ENCODE measurements at regions not wholly inside any gene's neighbourhood (a gene's known extent, or its start where the extent isn't known, plus 50 kb on each side); places are given as distances from the start of the nearest gene placed in this dataset.

DNA sequence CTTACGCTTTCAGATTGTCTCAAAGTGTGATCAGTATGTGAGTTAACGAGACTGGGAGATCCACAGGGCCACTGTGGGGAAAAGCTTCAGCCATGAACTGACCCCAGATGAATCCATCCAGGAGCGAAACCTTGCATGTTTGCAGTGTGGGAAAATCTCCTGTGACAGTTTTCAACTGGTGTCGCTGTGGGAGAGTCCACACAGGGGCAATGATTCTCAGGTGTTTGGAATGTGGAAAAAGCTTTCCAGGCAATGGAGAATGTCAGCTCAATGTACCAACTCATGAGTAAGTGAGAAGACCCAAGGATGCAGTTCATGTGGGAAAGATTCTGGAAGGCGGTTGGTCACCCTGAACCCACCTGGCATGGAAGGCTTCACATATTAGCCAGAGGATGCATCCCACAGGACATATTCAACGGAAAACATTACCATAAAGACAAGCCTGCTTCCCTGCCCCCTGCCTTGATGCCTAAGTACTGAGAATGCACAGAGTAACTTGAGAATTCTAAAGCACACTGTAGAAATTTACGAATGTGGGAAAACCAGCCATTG is 204.1 kb upstream of the BMPER start:
- TF ChIP-seq BHLHE40 (IDR thresholded peaks at IDR 0.05; ENCODE audit: borderline replicate concordance), result no peak
- no peak for TF ChIP-seq SP1 (IDR thresholded peaks at IDR 0.05)
- TF ChIP-seq, protein P1, sequence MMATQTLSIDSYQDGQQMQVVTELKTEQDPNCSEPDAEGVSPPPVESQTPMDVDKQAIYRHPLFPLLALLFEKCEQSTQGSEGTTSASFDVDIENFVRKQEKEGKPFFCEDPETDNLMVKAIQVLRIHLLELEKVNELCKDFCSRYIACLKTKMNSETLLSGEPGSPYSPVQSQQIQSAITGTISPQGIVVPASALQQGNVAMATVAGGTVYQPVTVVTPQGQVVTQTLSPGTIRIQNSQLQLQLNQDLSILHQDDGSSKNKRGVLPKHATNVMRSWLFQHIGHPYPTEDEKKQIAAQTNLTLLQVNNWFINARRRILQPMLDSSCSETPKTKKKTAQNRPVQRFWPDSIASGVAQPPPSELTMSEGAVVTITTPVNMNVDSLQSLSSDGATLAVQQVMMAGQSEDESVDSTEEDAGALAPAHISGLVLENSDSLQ (IDR thresholded peaks at IDR 0.05), result no peak
- no peak for TF ChIP-seq TARDBP (IDR thresholded peaks at IDR 0.05)
- no peak for TF ChIP-seq FOXM1 (IDR thresholded peaks at IDR 0.05; ENCODE audit: borderline replicate concordance)
- no peak for TF ChIP-seq FOXK2 (IDR thresholded peaks at IDR 0.05)
- no peak for TF ChIP-seq L3MBTL2 (conservative IDR thresholded peaks at IDR 0.05)
- no peak for TF ChIP-seq SUZ12 (IDR thresholded peaks at IDR 0.05)
- no peak for TF ChIP-seq NFRKB (IDR thresholded peaks at IDR 0.05)
- TF ChIP-seq LEF1 (IDR thresholded peaks at IDR 0.05; ENCODE audit: borderline replicate concordance), result no peak
- no peak for TF ChIP-seq ZNF384 (IDR thresholded peaks at IDR 0.05)
- TF ChIP-seq ELF4 (IDR thresholded peaks at IDR 0.05), result no peak
